ENCODE measurements at regions not wholly inside any gene's neighbourhood (a gene's known extent, or its start where the extent isn't known, plus 50 kb on each side); places are given as distances from the start of the nearest gene placed in this dataset.

DNA sequence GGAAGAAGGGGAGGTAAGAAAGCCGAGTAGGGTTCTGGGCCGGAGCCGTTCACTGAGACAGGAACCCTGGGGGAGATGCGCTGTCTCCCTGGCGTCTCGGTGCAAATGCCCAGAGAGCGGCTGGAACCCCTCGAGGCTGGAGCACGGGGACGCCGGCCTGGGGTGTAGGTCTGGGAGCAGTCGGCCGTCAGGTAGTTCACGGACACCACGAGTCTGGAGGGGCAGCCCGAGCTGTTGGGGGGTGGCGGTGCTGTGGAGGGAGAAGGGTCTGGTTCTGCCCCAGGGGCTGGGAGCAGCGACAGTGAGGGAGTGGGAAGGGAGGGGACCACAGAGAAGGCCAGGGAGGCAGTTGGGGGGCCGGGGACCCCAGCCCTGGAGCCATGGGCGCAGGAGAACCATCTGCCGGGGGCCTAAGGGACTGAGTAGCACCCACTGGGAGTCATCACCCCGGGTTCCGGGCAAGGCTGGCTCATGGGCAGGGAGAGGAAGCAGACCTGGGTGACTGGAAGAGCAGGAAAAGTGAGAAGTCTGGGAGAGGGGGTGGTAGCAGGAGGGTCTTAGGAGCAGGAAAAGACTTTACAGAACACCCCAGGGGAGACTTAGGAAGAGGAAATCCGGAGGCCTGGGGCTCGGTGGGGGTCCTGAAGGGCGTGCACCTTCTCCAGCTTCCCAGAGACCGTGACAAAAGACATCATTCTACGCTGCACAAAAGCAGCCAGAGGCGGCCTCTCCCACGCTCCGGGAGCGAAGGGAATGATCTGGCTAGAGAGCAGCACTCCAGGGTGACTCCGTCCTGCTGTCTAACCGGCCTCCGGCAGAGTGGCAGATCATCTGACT, 173.1 kb upstream of the SOX1 start:
- Mint-ChIP-seq H3K36me3 (ENCODE audit: insufficient read depth) (no peaks in the 10 kb centered on the region), H3K4me3 (ENCODE audit: low read depth) (peak overlapping the region; percentile 71), H3K27me3 (peaks cover 82% of the 10 kb centered on the region), H3K27ac (peak overlapping the region; percentile 78), H3K4me1 (ENCODE audit: low read depth) (peaks cover 13% of the 10 kb centered on the region), H3K9me3 (ENCODE audit: low read depth) (no peaks in the 10 kb centered on the region)
- TF ChIP-seq, protein P1, sequence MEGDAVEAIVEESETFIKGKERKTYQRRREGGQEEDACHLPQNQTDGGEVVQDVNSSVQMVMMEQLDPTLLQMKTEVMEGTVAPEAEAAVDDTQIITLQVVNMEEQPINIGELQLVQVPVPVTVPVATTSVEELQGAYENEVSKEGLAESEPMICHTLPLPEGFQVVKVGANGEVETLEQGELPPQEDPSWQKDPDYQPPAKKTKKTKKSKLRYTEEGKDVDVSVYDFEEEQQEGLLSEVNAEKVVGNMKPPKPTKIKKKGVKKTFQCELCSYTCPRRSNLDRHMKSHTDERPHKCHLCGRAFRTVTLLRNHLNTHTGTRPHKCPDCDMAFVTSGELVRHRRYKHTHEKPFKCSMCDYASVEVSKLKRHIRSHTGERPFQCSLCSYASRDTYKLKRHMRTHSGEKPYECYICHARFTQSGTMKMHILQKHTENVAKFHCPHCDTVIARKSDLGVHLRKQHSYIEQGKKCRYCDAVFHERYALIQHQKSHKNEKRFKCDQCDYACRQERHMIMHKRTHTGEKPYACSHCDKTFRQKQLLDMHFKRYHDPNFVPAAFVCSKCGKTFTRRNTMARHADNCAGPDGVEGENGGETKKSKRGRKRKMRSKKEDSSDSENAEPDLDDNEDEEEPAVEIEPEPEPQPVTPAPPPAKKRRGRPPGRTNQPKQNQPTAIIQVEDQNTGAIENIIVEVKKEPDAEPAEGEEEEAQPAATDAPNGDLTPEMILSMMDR (IDR thresholded peaks at IDR 0.05; ENCODE audit: unreplicated experiment), result no peak
- DNase-seq (ENCODE audit: low spot score, unreplicated experiment), result peak; percentile 12

DNA sequence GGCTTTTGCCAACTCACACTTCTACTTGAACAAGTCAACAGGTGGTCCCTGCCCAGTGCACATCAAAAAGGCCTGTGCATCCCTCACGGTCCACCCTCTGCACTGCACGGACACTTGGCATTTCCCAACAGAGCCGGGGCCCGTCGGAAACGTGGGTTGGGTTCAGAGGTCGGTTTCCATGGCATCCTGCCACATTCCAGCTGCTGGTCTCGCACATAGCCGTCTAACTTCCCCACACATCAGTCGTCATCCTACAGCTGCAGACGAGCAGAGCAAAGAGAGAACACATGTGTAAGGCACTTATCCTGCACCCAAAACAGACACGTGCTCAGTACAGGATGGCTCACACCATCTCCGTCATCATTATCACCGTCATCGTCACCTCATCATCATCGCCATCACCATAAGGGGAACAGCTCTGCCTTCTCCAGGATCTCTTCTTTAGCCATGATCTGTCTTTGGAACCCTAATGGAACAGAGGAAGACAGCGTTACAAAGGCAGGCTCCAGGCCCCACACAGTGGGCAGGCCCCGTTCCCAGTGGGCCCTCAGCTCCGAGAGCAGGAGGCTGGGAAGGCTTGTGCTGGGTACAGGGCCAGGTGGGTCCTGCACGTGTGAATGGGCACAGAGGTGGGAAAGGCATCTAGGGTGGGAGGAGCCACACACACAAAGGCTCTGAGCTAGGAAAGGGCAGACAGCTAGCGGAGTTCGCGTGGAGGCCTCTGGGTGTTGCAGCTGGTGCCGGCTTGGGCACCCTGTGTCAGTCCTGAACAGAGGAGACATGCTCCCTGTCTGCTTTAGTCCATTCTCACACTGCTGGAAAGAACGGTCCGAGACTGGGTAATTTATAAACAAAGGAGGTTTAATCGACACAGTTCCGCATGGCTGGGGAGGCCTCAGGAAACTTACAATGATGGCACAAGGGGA, 170.8 kb upstream of the SOX1 start:
- H3K36me3 Mint-ChIP-seq (ENCODE audit: insufficient read depth), result no peaks in the 10 kb centered on the region
- TF ChIP-seq, protein P1 (IDR thresholded peaks at IDR 0.05; ENCODE audit: unreplicated experiment), result no peak
- H3K4me1 Mint-ChIP-seq (ENCODE audit: low read depth), result peaks cover 13% of the 10 kb centered on the region
- peaks cover 74% of the 10 kb centered on the region for H3K27me3 Mint-ChIP-seq
- H3K9me3 Mint-ChIP-seq (ENCODE audit: low read depth), result no peaks in the 10 kb centered on the region
- DNase-seq (ENCODE audit: low spot score, unreplicated experiment), result no peak
- H3K4me3 Mint-ChIP-seq (ENCODE audit: low read depth), result no peak overlapping the region
- H3K27ac Mint-ChIP-seq, result no peak overlapping the region

DNA sequence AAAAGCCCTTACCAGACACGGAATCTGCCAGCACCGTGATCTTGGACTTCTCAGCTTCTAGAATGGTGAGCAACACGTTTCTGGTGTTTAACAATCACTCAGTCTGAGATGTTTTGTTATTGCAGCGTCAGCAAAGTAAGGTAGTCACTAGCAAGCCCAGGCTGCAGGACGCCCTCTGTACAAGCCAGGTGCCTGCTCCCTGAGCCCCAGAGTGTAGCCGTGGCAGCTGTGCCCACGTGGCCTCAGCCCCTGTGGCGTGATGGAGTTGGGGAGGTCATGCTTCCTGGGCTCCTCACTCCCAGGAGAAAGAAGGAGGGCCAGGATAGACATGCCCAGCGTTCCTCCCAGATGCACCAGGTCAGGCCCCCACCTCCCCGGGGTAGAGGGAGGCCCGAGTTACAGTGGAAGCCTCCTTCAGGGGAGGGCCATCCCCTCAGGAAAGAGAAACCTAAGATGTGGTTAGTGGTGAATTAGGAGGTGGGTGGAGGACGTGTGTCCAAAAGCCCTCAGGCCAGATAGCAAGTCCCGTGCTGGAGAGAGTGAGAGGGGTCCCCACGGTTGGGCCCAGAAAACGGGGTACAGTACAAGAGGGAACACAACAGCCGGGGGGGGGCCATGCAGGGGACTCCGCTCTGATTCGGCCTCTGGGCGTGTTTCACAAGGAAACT, 169.6 kb upstream of the SOX1 start:
- no peak overlapping the region for H3K4me3 Mint-ChIP-seq (ENCODE audit: low read depth)
- H3K36me3 Mint-ChIP-seq (ENCODE audit: insufficient read depth), result no peaks in the 10 kb centered on the region
- DNase-seq (ENCODE audit: low spot score, unreplicated experiment), result no peak
- H3K4me1 Mint-ChIP-seq (ENCODE audit: low read depth), result peaks cover 13% of the 10 kb centered on the region
- no peak overlapping the region for H3K27ac Mint-ChIP-seq
- TF ChIP-seq, protein P1 (IDR thresholded peaks at IDR 0.05; ENCODE audit: unreplicated experiment), result no peak
- peaks cover 66% of the 10 kb centered on the region for H3K27me3 Mint-ChIP-seq
- no peaks in the 10 kb centered on the region for H3K9me3 Mint-ChIP-seq (ENCODE audit: low read depth)

DNA sequence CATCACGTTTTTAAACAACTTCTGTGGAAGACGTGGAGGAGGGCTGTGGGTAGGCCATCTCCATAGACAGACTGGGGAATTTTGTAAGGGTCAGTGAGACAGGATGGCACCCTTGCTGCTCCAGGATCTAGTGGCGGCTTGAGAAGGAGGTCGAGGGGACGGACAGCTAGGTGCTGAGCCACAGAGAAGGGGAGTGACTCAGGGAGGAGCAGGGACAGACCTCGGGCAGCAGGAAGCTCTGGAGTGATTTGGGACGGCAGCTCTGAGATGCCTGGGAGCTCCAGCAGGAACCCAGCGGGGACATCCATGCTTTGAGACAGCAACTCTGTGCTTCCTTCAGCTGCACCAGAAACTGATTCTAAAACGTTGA, 169.1 kb upstream of the SOX1 start:
- Mint-ChIP-seq H3K36me3 (ENCODE audit: insufficient read depth) (no peaks in the 10 kb centered on the region), H3K27me3 (peaks cover 66% of the 10 kb centered on the region), H3K9me3 (ENCODE audit: low read depth) (no peaks in the 10 kb centered on the region), H3K4me1 (ENCODE audit: low read depth) (peaks cover 9% of the 10 kb centered on the region), H3K4me3 (ENCODE audit: low read depth) (no peak overlapping the region), H3K27ac (no peak overlapping the region)
- no peak for DNase-seq (ENCODE audit: low spot score, unreplicated experiment)
- TF ChIP-seq, protein P1 (IDR thresholded peaks at IDR 0.05; ENCODE audit: unreplicated experiment), result no peak

Data from progenitor cell of endocrine pancreas (in vitro differentiated cells).